ENCODE measurements at regions not wholly inside any gene's neighbourhood (a gene's known extent, or its start where the extent isn't known, plus 50 kb on each side); places are given as distances from the start of the nearest gene placed in this dataset.
"Not testable (repeated sequence)": the region's sequence is repeated elsewhere in the genome, so short reads cannot be mapped to it uniquely, and the experiment has no call there.

DNA sequence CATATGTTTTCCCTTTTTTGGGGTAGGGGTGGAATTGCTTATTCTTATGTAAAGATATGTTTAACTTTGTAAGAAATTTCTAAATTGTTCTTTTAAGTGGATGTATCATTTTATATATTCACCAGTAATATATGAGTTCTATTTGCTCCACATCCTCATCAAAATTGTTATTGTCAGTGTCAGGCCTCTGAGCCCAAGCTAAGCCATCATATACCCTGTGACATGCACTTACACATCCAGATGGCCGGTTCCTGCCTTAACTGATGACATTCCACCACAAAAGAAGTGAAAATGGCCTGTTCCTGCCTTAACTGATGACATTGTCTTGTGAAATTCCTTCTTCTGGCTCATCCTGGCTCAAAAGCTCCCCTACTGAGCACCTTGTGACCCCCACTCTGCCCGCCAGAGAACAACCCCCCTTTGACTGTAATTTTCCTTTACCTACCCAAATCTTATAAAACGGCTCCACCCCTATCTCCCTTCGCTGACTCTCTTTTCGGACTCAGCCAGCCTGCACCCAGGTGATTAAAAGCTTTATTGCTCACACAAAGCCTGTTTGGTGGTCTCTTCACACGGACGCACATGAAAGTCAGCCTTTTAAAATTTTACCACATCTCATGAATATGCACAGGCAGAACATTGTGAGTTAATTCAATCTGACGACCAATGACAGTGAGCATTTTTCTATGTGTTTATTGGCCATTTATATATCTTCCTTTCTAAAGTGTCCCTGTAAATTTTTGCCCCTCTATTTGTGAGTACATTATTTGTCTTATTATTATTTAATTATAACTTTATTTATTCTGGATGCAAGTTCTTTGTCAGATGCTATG, 176.8 kb downstream of the CDC14C start:
- intact Hi-C loops (cut with micrococcal nuclease) = not testable (repeated sequence)

DNA sequence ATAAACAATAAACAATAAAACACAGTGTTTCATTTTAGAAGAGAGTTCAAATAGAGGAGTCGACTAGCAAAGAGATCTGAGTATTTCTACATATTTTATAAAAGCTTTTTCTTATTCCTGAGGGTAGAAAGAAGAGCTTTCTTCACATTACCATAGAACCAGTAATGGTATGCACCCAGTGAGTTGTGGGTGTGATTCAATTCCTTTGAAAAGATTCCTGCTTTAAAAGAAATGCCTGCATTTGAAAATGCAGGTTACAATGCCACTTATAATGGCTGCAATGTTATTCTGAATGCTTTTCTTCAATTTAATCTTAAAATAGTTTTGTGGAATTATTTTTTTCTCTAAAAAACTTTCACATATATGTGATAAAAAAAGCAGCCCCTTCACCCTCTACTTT, 178.1 kb downstream of the CDC14C start:
- intact Hi-C loops (cut with micrococcal nuclease) = no loop called here

DNA sequence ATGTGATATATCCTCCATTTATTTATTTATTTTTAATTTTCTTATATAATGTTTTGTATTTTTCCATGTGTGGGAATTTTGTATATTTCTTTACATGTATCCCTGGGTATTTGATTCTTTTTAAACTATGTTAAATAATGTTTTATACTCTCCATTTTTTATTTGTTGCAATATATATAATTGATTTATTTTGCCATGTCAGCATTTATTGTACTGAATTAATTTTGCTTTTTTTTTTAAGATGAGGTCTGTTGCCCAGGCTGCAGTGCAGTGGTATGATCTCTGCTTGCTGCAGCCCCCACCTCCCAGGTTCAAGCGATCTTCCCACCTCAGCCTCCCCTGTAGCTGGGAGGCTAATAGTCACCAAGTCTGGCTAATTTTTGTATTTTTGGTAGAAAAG, 187.4 kb downstream of the CDC14C start:
- intact Hi-C loops (cut with micrococcal nuclease) = no loop called here

DNA sequence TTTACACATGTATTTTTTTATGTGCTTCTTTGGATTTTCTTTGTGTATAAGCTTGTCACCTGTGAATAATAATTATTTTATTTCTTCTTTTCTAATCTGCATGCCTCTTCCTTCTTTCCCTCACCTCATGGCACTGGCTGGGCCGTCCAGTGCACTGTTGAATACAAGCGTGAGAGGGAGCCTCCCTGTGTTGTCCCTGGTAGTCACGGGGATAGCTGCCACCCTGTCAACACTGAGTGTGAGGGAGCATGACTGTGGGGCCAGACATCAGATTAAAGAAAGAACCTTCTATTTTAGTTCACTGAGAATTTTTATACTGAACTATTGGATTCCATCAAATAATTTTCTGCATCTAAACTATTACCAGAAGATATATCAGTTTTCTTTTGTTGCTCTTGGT, 187.9 kb downstream of the CDC14C start:
- intact Hi-C loops (cut with micrococcal nuclease) = no loop called here

DNA sequence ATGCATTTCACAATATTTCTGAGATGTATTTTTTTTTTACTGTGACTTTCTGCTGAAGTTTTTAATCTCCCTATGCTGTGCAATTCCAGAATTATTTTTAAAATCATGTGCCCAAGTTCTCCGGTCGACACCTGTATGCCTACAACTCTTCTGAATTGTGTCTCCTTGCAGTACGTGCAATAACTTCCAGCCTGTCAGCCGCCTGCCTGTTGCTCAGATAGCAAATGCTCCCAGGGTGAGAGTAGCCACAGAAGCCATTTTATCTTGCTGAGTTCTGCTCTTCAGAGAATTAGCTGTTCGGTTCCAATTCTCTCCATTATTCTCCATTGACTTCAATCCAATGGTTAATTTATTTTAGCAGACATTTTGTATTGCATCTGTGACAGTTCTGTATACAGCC, 188.3 kb downstream of the CDC14C start:
- intact Hi-C loops (cut with micrococcal nuclease) = no loop called here

DNA sequence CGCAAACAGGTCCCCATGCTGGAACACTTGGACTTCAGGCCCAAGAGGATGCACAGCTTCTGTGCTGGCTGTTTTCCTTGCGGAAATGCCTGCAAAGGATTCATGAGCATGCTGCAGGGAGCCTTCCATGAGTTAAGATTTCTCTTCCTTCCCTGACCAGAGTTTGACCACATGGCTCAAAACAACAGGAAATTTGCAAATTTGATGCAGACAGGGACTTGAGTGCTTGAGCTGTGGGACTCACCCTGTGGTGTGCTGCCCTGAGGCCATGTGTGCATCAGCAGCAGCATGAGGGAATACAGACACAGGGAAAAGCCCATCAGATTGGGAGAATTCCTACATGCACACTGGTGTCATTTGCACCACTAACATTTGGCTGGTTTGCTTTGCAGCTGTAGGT, 195.4 kb downstream of the CDC14C start:
- intact Hi-C loops (cut with micrococcal nuclease) = no loop called here

DNA sequence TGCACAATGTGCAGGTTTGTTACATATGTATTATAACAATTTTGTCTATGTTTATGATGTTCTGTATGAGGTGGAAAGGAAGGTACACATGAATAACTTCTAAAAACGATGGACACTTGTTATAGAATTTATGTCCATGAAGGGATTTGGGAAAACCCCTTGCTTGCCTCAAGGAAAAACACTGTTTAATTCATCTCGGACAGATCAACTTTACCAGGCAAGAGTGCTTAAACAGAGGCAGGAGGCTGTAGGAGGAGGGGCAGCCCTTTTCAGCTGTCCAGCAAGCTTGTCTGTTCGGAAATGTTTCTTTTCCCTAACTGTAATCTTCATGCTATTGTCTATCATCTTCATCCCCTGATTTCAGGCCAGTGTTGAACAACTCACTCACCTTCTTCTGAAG, 200.9 kb downstream of the CDC14C start:
- intact Hi-C loops (cut with micrococcal nuclease) = no loop called here

DNA sequence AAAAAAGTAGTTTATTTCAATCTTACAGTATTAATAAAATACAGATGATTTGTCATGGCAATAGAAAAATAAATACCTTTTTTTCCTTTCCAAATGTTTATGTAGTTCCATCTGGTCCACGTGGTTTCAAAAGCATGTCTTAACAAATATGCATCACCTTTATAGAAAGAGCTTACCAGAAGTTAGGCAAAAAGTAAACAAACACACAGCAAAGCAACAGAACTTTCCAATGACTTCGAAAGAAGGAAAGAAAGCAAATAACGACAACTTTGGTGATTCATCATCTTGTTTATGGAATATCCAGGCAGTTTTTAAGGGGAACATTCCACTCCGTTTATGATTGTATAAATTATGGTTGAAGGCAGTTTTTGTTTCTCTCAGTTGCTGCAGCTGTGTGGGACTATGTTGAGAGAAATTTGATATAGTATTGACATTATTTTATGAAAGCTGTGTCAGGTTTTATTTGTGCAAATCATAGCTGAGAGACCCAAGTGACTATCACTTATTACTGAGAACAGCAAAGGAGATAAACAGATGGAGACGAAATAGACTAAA, 203.1 kb downstream of the CDC14C start:
- intact Hi-C loops (cut with micrococcal nuclease) = no loop called here

DNA sequence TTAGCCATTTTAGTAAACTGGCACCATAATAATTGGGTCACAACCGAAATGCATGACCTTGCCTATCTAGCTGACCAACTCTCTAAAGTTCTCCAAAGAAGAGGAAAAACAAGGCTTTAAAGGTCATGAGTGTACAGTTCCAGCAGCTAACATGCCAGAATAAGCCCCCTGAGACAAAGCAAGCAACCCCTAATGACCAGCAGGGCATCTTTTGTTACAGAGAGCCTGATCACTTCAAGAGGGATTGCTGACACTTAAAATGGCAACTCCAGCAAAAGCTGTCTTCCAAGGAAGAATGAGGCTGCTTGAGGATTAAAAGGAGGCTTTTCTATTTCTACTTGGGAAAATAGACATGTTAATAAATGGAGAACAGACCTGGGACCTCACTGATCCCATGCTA, 213.6 kb downstream of the CDC14C start:
- intact Hi-C loops (cut with micrococcal nuclease) = no loop called here

DNA sequence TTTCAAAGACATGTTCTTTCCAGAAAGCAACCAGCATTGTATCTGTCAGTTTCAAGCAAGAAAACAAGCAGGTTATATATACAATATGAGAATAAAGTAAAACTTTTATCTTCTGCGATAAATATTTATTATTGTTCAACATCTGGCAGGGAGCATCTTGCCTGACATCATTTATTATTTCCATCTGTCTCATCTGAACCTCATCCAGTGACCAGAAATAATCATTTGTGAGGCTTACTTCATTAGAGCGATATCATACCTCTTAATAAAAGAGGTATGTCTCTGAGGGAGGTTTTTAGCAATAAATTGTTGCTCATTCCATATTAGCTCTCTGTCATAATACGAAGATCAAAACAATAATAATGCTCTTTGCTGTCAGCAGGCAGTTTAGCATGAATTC, 226.1 kb downstream of the CDC14C start:
- intact Hi-C loops (cut with micrococcal nuclease) = no loop called here

DNA sequence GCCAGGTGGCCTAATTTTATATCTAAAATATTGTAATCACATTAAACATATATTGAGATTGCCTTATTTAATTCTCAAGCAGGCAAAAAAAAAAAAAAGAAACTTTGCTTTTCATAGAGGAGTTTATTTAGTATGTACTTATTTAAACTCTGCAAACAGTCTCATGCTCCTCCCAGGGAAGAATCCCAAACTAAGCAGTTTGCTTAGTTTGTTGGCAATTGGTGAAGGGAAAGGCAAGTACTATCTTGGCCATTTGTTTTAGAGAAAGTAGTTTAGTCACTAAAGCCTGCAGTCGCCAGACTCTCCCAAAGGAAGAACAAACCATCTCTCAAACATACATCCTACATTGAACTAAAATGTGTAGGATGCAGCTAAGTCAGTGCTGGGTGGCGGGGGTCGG, 226.8 kb downstream of the CDC14C start:
- intact Hi-C loops (cut with micrococcal nuclease) = no loop called here

DNA sequence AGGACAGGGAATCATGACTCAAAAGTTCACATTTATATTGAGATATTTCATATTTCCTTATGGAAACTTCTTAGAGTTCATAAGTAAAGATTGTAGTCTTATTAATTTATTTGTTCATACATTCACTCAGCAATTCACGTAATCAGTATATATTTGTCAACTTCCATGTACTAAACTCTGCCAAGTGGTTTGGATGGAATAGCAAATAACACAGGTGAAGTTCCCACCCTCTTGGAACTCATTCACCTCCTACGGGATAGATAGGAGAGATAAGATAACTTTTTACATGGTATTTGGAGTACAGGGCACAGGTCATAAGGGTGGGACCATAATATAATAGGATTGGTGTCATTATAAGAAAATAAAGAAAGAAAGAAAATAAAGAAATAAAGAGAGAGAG, 234.0 kb downstream of the CDC14C start:
- intact Hi-C loops (cut with micrococcal nuclease) = no loop called here

DNA sequence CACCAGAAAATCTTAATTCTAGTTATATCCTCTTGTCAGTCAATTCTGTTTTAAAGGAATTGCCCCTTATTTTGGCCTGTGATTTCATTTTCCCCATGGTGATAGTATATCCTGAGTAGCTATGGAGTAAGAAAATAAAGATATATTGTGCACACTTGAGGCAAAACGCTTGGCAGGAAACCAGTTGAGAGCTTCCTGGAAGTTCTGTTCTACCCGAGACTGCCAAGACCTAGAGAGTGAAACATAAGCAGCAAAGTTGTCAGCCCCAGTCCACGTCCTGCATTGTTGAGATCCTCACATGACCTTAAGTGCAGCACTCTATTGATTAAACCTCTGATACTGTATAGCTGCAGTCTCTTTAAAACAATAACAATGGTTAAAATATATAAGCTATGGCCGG, 235.2 kb downstream of the CDC14C start:
- intact Hi-C loops (cut with micrococcal nuclease) = no loop called here

DNA sequence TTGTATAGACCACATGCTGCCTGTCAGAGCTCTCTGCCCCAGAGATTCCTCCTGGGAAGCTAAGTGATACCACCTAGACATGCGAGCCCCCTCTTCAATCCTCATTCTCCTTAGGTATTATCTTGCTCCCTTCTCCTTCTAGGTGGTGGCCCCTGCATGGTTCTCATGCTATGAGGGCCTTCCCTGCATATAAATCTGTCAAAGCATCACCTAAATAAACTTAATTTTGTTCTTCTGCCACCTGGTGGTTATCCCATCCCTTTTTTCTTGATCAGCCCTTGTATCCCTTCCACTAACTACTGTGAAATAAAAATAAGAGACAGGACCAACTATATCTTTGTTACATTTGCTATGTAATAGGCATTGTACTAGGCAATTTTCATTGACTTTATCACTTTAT, 242.1 kb downstream of the CDC14C start:
- intact Hi-C loops (cut with micrococcal nuclease) = no loop called here

DNA sequence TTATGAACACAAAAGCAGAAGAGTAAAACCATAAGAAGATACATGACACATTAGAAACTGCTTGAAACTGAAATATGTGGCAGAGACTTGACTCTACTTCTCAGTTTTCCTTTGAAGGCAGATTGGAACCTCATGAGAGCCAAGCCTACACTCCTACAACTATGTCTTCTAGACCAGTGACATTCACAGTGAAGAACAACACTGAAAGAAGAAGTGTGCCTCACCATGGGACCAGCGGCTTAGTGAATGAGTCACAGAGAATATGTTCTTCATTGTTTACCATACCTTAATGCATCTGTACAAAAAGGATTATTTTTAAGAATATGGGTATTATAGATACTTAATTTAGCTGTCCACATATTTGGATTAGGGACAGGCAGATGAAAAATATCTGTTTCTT, 248.3 kb downstream of the CDC14C start:
- intact Hi-C loops (cut with micrococcal nuclease) = no loop called here

DNA sequence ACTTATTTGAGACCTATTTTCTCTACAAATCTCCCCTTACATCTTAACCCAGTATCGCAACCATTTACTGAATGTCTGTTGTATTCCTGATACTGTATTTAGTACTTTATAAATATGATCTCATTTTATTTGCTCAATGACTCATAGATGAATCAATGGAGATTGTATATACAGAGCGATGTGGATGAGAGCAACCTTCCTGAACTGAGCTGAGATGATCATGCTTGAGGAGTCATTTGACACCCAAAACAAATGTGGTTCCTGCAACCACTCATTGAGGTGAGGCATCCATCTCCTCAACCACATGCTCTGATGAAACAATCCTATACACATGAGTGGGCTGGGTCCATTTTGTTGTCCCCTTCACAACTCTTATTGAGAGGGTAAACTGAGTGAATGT, 250.0 kb downstream of the CDC14C start:
- intact Hi-C loops (cut with micrococcal nuclease) = no loop called here

DNA sequence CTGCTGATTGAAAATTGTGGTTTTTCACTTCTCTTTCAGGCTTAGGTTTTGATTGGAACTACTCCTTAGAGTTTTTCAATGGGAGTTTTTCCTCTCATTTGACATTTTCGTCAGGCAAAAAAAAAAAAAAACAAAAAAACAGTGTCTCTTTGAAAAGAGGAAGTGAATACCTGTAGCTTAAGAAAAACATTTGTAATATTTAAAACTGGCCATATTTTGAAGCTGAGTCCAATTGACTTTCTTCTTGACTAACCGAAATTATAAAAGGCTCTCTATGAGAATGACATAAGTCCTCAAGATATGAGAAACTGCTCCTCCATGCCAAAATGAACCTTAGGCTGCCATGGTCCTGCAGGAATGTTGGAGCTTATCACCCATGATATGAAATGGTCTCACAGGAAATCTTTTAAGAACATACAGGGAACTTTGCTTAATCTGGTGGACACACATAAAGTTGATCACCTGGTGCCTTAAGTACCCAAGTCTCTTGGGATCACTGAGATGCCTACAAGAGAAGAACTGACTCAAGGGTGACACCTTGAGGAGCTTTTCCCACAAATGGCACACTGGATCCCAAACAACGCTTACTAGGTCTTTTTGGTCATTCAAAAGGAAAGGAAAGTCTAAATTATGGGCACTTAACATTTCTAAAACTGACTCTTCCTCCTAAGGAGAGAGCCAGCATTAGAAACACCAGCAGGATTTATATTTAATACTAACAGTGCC, 263.4 kb downstream of the CDC14C start:
- intact Hi-C loops (cut with micrococcal nuclease) = no loop called here

DNA sequence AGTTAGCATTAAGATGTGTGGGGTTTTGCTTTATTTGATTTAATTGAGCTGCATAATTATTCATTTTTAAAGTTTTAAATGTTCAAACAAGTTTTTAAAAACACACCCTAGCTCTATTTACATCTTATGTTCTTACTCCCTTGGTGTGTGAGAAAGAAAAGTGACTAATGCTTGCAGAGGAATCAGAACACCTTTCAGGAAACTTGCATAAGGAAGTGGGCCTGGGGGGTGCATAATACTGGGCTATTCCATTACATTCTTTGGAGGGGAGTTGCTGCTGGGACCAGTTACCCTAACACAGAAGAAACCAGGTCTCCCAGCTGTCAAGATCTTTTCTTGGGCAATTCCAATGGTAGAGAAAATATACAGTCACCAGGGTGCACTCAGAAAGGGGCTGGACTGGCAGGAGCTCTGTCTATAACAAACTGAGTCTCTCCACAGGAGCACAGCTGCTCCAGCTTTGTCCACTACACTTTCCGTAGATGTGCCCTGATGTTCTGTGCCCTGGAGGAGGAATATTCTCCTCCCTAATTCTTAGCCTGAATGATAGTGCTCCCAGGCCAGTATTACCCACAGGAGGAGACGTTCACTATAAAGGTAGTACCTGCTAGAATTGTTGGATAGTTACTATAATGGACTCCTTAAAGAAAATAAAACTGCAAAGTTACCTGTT, 304.2 kb downstream of the CDC14C start:
- intact Hi-C loops (cut with micrococcal nuclease) = no loop called here

DNA sequence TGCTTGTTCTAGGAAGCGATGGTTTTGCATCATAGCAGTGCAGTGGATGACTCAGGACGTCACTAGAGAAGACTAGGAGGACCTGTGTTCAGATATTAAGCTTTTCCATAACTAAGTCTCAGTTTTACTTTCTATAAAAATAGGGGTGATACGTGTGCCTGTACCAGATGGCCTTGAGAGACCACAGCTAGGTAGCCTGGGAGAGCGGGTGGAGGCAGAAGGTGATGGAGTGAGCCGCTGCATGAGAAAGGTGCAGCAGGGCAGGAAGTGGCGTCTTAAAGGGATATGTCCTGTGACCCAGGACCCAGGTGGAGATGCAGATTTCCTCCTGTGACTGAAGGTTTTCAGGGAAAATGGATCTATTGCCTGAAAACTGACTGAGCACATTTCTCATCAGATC, 304.9 kb downstream of the CDC14C start:
- intact Hi-C loops (cut with micrococcal nuclease) = no loop called here

DNA sequence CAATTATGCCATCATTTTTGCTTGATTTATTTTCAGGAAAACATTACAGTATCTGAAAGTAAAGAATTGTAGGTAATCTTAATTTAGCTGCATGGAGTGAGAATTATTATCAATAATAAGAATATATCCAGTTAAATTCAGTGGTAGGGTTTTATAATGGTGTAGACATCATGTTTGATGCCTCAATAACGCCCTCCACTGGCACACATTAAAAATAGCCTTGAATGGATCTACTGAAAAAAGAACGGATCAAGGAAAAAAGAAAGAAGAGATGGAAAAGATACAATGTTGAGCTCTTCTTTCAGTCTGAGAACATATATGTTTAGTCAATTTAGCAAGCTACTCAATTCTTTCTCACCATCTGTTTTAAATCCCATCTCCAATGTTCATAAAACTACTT, 319.2 kb downstream of the CDC14C start:
- intact Hi-C loops (cut with micrococcal nuclease) = no loop called here

DNA sequence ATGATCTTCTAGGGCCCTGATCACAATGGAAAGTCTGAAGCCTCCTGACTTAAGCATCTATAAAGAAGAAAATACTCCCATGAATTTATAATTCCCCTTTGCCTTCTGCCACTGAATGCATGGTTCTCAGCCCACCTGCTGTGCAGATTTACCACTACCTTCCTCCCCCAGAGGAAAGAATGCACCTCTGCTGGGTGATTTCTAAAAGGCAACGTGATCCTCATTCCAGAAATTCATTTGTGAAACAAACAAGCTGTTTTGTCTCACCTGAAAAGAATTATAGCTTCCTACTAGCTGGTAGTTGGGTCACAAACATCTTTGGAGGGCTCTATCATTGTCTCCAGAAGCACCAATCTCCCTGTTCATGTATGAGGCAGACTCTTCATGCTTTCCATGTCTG, 320.2 kb downstream of the CDC14C start:
- intact Hi-C loops (cut with micrococcal nuclease) = no loop called here

DNA sequence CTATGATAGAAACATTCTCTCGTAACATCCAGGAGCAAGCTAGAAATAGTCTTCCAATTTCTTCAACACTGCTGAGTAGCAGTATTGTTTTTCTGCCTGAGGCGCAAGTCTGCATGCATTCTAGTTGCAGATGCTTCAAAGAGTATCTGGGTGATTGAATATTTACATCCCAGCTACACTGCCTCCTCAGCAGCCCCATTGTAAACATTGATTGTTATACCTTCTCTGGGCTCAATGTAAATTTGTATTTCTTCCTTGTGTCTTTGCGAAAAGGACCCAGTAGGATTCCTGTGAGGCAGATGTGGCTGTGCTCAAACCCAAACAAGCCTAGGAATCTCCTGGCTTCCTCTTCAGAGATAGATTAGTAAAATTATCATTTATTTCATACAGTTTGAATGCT, 320.7 kb downstream of the CDC14C start:
- intact Hi-C loops (cut with micrococcal nuclease) = no loop called here

Measured in T-helper 1 cell treated with Interleukin-12 subunit alpha and Interleukin-12 subunit beta and Interleukin-4 antibody, amounts not matched to agents 30 ng/mL and 1 ng/mL, for 36 hours (primary cell).